Neural progenitor cell (in vitro differentiated cells): ENCODE measurements at regions not wholly inside any gene's neighbourhood (a gene's known extent, or its start where the extent isn't known, plus 50 kb on each side); places are given as distances from the start of the nearest gene placed in this dataset.

Experiments
- DNase-seq: peaks from one replicate; pipeline ENCODE4 v3.0.0-alpha.2; 2016; ENCODE audit warnings: low spot score
- H2AFZ ChIP-seq: fragments of 200-600 bp; sonication (generic); replicated peaks from 2 replicates; pipeline ENCODE4 v1.6.1; 2016; ENCODE audit warnings: antibody characterized with exemption
- H3F3A ChIP-seq: fragments of 200-600 bp; sonication (generic); 2 replicates; pipeline ENCODE4 v1.6.1; 2016; ENCODE audit warnings: antibody characterized with exemption, low read depth
- H3K27ac ChIP-seq: fragments of 200-600 bp; sonication (generic); 2 replicates; pipeline ENCODE4 v1.5.1; 2016; ENCODE audit warnings: mild to moderate bottlenecking
- H3K27me3 ChIP-seq: fragments of 200-600 bp; sonication (generic); 2 replicates; pipeline ENCODE4 v1.6.1; 2016; ENCODE audit warnings: mild to moderate bottlenecking, moderate library complexity
- H3K36me3 ChIP-seq: fragments of 200-600 bp; sonication (generic); 2 replicates; pipeline ENCODE4 v1.5.1; 2016
- H3K4me1 ChIP-seq: fragments of 200-600 bp; sonication (generic); 2 replicates; pipeline ENCODE4 v1.6.1; 2016; ENCODE audit warnings: mixed run types
- H3K4me2 ChIP-seq: fragments of 200-600 bp; sonication (generic); 2 replicates; pipeline ENCODE4 v1.6.1; 2016
- H3K4me3 ChIP-seq: fragments of 200-600 bp; sonication (generic); 2 replicates; pipeline ENCODE4 v1.5.1; 2016
- H3K79me2 ChIP-seq: fragments of 200-600 bp; sonication (generic); 2 replicates; pipeline ENCODE4 v1.6.1; 2016; ENCODE audit warnings: low read depth
- H3K9ac ChIP-seq: fragments of 200-600 bp; sonication (generic); 2 replicates; pipeline ENCODE4 v1.6.1; 2016
- H3K9me3 ChIP-seq: fragments of 200-600 bp; sonication (generic); 2 replicates; pipeline ENCODE4 v1.5.1; 2016; ENCODE audit warnings: low read depth
- H4K20me1 ChIP-seq: fragments of 200-600 bp; sonication (generic); 2 replicates; pipeline ENCODE4 v1.6.1; 2016; ENCODE audit warnings: low read depth
- H3K27ac Mint-ChIP-seq: 3 replicates; pipeline ENCODE4 v1.8.0; 2021; ENCODE audit warnings: mixed read lengths
- H3K27me3 Mint-ChIP-seq: 2 replicates; pipeline ENCODE4 v1.8.0; 2022; ENCODE audit warnings: low read depth, mild to moderate bottlenecking, inconsistent platforms, moderate library complexity, mixed read lengths; ENCODE audit not compliant: insufficient read depth
- H3K36me3 Mint-ChIP-seq: 3 replicates; pipeline ENCODE4 v1.8.0; 2021; ENCODE audit warnings: mixed read lengths
- H3K4me1 Mint-ChIP-seq: 3 replicates; pipeline ENCODE4 v1.8.0; 2021; ENCODE audit warnings: mixed read lengths
- H3K4me3 Mint-ChIP-seq: 3 replicates; pipeline ENCODE4 v1.8.0; 2021; ENCODE audit warnings: mild to moderate bottlenecking, moderate library complexity, mixed read lengths
- H3K9me3 Mint-ChIP-seq: 3 replicates; pipeline ENCODE4 v1.8.0; 2020; ENCODE audit warnings: mixed read lengths
- CTCF ChIP-seq: fragments of 200-600 bp; sonication (generic); IDR thresholded peaks from 2 replicates; pipeline ENCODE4 v1.5.1; 2017; ENCODE audit warnings: antibody characterized with exemption, mild to moderate bottlenecking
- EZH2 ChIP-seq: fragments of 200-600 bp; sonication (generic); IDR thresholded peaks from 2 replicates; pipeline ENCODE4 v1.6.1; 2017; ENCODE audit warnings: antibody characterized with exemption, mild to moderate bottlenecking, moderate library complexity
- EZH2phosphoT487 ChIP-seq: fragments of 200-600 bp; sonication (generic); IDR thresholded peaks from 2 replicates; pipeline ENCODE4 v1.6.1; 2017; ENCODE audit warnings: antibody characterized with exemption

DNA sequence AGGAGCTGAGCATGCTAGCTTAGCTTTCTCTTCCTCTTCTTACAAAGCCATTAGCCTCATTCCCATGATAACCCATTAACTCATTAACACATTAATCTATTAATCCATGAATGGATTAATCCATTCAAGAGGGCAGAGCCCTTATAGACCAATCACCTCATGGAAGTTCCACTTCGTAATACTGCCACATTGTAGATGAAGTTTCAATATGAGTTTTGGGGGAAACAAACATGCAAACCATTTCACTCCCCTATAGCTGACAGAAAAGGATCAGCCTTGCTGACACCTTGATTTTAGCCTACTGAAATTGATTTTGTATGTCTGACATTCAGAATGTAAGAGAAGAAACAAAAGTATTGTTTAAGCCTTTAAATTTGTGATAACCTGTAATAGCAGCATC lies 251.8 kb upstream of the GALNTL6 start:
- H2AFZ ChIP-seq = no peak overlapping the region
- H4K20me1 ChIP-seq = no peaks in the 10 kb centered on the region
- H3K4me3 ChIP-seq = no peak overlapping the region
- no peaks in the 10 kb centered on the region for H3K9me3 Mint-ChIP-seq
- H3K27me3 ChIP-seq = no peaks in the 10 kb centered on the region
- TF ChIP-seq CTCF (no peak), EZH2 (no peak), EZH2phosphoT487 (no peak)
- H3K9ac ChIP-seq = no peak overlapping the region
- no peak overlapping the region for H3K27ac Mint-ChIP-seq
- H3F3A ChIP-seq = no peaks in the 10 kb centered on the region
- H3K27me3 Mint-ChIP-seq = no peaks in the 10 kb centered on the region
- no peaks in the 10 kb centered on the region for H3K9me3 ChIP-seq
- no peak overlapping the region for H3K4me2 ChIP-seq
- H3K27ac ChIP-seq = no peak overlapping the region
- no peaks in the 10 kb centered on the region for H3K4me1 ChIP-seq
- no peaks in the 10 kb centered on the region for H3K79me2 ChIP-seq
- H3K36me3 ChIP-seq = no peaks in the 10 kb centered on the region
- H3K4me1 Mint-ChIP-seq = no peaks in the 10 kb centered on the region
- no peak for DNase-seq
- H3K36me3 Mint-ChIP-seq = no peaks in the 10 kb centered on the region
- no peak overlapping the region for H3K4me3 Mint-ChIP-seq

DNA sequence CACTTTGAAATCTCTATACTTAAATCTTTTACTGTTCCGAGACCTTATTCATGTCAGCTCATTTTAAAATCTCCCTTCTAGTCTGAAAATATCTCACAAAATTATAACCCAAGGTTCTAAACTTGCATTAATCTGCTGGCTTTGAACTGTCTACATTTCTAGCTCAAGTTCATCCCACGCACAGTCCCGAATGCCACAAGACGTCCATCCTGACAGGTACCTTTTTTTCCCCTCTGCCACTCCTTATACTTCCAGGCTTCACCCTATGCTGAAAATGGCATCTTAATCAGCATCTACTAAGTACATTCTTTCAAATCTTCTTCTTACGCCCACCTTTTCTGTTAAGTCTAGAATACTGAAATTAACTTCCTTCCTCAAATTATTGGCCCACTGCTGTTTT lies 259.2 kb upstream of the GALNTL6 start:
- H3K4me1 Mint-ChIP-seq = peaks cover 15% of the 10 kb centered on the region
- H3K4me3 Mint-ChIP-seq = no peak overlapping the region
- H3K27ac ChIP-seq = no peak overlapping the region
- H3K27me3 ChIP-seq = no peaks in the 10 kb centered on the region
- no peak for TF ChIP-seq EZH2phosphoT487
- TF ChIP-seq CTCF = no peak
- TF ChIP-seq EZH2 = no peak
- no peak for DNase-seq
- H3K27me3 Mint-ChIP-seq = no peaks in the 10 kb centered on the region
- no peaks in the 10 kb centered on the region for H3K36me3 ChIP-seq
- no peaks in the 10 kb centered on the region for H3K9me3 ChIP-seq
- H2AFZ ChIP-seq = no peak overlapping the region
- no peaks in the 10 kb centered on the region for H3K79me2 ChIP-seq
- no peak overlapping the region for H3K27ac Mint-ChIP-seq
- H3K4me2 ChIP-seq = no peak overlapping the region
- H3K4me3 ChIP-seq = no peak overlapping the region
- H3F3A ChIP-seq = no peaks in the 10 kb centered on the region
- H4K20me1 ChIP-seq = no peaks in the 10 kb centered on the region
- H3K4me1 ChIP-seq = peaks cover 5% of the 10 kb centered on the region
- no peak overlapping the region for H3K9ac ChIP-seq
- no peaks in the 10 kb centered on the region for H3K9me3 Mint-ChIP-seq
- H3K36me3 Mint-ChIP-seq = no peaks in the 10 kb centered on the region

GRCh38 chr4:171542640-171543039 lies 270.6 kb upstream of the GALNTL6 start:
- no peaks in the 10 kb centered on the region for H3K36me3 Mint-ChIP-seq
- H3K27me3 Mint-ChIP-seq = no peaks in the 10 kb centered on the region
- H4K20me1 ChIP-seq = no peaks in the 10 kb centered on the region
- H3K9me3 ChIP-seq = no peaks in the 10 kb centered on the region
- H3K4me3 ChIP-seq = no peak overlapping the region
- no peak for DNase-seq
- TF ChIP-seq EZH2 (no peak), EZH2phosphoT487 (no peak), CTCF (no peak)
- no peak overlapping the region for H3K27ac Mint-ChIP-seq
- no peaks in the 10 kb centered on the region for H3K4me1 Mint-ChIP-seq
- H3K4me1 ChIP-seq = no peaks in the 10 kb centered on the region
- no peaks in the 10 kb centered on the region for H3F3A ChIP-seq
- no peak overlapping the region for H3K9ac ChIP-seq
- H3K79me2 ChIP-seq = no peaks in the 10 kb centered on the region
- H2AFZ ChIP-seq = no peak overlapping the region
- no peak overlapping the region for H3K4me3 Mint-ChIP-seq
- H3K27ac ChIP-seq = no peak overlapping the region
- no peaks in the 10 kb centered on the region for H3K36me3 ChIP-seq
- H3K27me3 ChIP-seq = no peaks in the 10 kb centered on the region
- H3K4me2 ChIP-seq = no peak overlapping the region
- no peaks in the 10 kb centered on the region for H3K9me3 Mint-ChIP-seq
